HCT116 (cell line): ENCODE measurements at regions not wholly inside any gene's neighbourhood (a gene's known extent, or its start where the extent isn't known, plus 50 kb on each side); places are given as distances from the start of the nearest gene placed in this dataset.
"Not testable (repeated sequence)": the region's sequence is repeated elsewhere in the genome, so short reads cannot be mapped to it uniquely, and the experiment has no call there.

Source experiments
- ATAC-seq: fragments of 200-7000 bp; cut with Tn5 transposase; 2 replicates; pipeline ENCODE4 v1.9.1; 2020; ENCODE audit warnings: mild to moderate bottlenecking, moderate library complexity
- BruUV-seq: library from RNA; stranded (reverse); fragments of 400-500 nt; replicated peaks from 2 replicates; lab custom pipeline; 2021; lab: Mats Ljungman, UMichigan
- CTCF ChIA-PET: fragments of 300-600 bp; sonication (Branson Sonifier 250); formaldehyde crosslinking; loops from one replicate; lab custom pipeline; 2021; ENCODE audit warnings: antibody characterized with exemption; lab: Charles Lee
- POLR2A ChIA-PET: fragments of 300-600, 350-600 bp; sonication (Branson Sonifier 250); formaldehyde crosslinking; loops from one replicate; lab custom pipeline; 2021; ENCODE audit warnings: antibody characterized with exemption; lab: Charles Lee
- RAD21 ChIA-PET, 2 experiments: fragments of 300-600 bp; sonication (Branson Sonifier 250); formaldehyde crosslinking; loops; one replicate each; lab custom pipeline; 2023; ENCODE audit warnings: low total read pairs in 2 of 2; ENCODE audit not compliant: uncharacterized antibody in 2 of 2, unreplicated experiment in 2 of 2, low non-redundant PET in 1 of 2; lab: Charles Lee
- DNase-seq: peaks from one replicate; pipeline ENCODE4 v3.0.0-alpha.2; 2010; ENCODE audit warnings: low read depth, low spot score
- H2AFZ ChIP-seq: fragments of 200-600 bp; shearing (Covaris generic), sonication (generic); 2 replicates; pipeline ENCODE4 v1.6.1; 2017; ENCODE audit warnings: low read depth, mixed run types, mixed read lengths, antibody characterized with exemption, low read length; ENCODE audit not compliant: poor library complexity, severe bottlenecking
- H3K27ac ChIP-seq: 2 replicates; pipeline ENCODE4 v1.5.1; 2012; ENCODE audit warnings: low read depth, low read length
- H3K27me3 ChIP-seq: fragments of 200-600 bp; sonication (generic); 2 replicates; pipeline ENCODE4 v1.6.1; 2016; ENCODE audit warnings: mixed run types, low read length, mixed read lengths; ENCODE audit not compliant: insufficient read depth
- H3K36me3 ChIP-seq, 2 experiments: fragments of 200-500 bp in 1 of 2; fragments of 200-600 bp in 1 of 2; sonication (Bioruptor generic) in 1 of 2; sonication (generic) in 1 of 2; 2 replicates each; pipeline versions ENCODE4 v1.5.1 to v1.6.1; 2014 to 2016; ENCODE audit warnings: low read length in 2 of 2, inconsistent platforms in 1 of 2, mixed read lengths in 1 of 2, mixed run types in 1 of 2; ENCODE audit not compliant: insufficient read depth in 2 of 2, control insufficient read depth in 1 of 2
- H3K4me1 ChIP-seq, 2 experiments: fragments of 200-600 bp in 1 of 2; sonication (generic) in 1 of 2; 2 replicates each; pipeline versions ENCODE4 v1.5.1 to v1.6.1; 2012 to 2017; ENCODE audit warnings: low read length in 2 of 2, inconsistent platforms in 1 of 2, mild to moderate bottlenecking in 1 of 2, mixed read lengths in 1 of 2, mixed run types in 1 of 2, moderate library complexity in 1 of 2; ENCODE audit not compliant: insufficient read depth in 2 of 2, control insufficient read depth in 1 of 2
- H3K4me2 ChIP-seq: fragments of 200-600 bp; sonication (generic); 2 replicates; pipeline ENCODE4 v1.6.1; 2017; ENCODE audit warnings: mixed run types, low read length, mixed read lengths
- H3K4me3 ChIP-seq, 2 experiments: fragments of 200-600 bp in 1 of 2; sonication (generic) in 1 of 2; replicated peaks in 1 of 2; 2 replicates each; pipeline ENCODE4 v1.5.1; 2011 to 2016; ENCODE audit warnings: low read length in 2 of 2, control low read depth in 1 of 2, low read depth in 1 of 2, mild to moderate bottlenecking in 1 of 2, mixed read lengths in 1 of 2, mixed run types in 1 of 2
- H3K79me2 ChIP-seq: fragments of 200-600 bp; sonication (generic); 2 replicates; pipeline ENCODE4 v1.6.1; 2017; ENCODE audit warnings: mild to moderate bottlenecking, mixed run types, low read length, moderate library complexity, mixed read lengths; ENCODE audit not compliant: insufficient read depth
- H3K9ac ChIP-seq: fragments of 200-600 bp; sonication (generic); 2 replicates; pipeline ENCODE4 v1.6.1; 2016; ENCODE audit warnings: low read length, mixed read lengths
- H3K9me2 ChIP-seq: fragments of 200-600 bp; sonication (generic), shearing (Covaris generic); 2 replicates; pipeline ENCODE4 v1.6.1; 2017; ENCODE audit warnings: mixed run types, mild to moderate bottlenecking, moderate library complexity; ENCODE audit not compliant: insufficient read depth
- H3K9me3 ChIP-seq, 2 experiments: fragments of 200-500 bp in 1 of 2; fragments of 200-600 bp in 1 of 2; sonication (Bioruptor generic) in 1 of 2; sonication (generic) in 1 of 2; 2 replicates each; pipeline ENCODE4 v1.6.1; 2014 to 2017; ENCODE audit warnings: low read length in 2 of 2, mixed read lengths in 2 of 2, inconsistent platforms in 1 of 2, low read depth in 1 of 2, mild to moderate bottlenecking in 1 of 2, mixed run types in 1 of 2, moderate library complexity in 1 of 2; ENCODE audit not compliant: control insufficient read depth in 1 of 2, insufficient read depth in 1 of 2
- H4K20me1 ChIP-seq: fragments of 200-600 bp; sonication (generic), shearing (Covaris generic); 2 replicates; pipeline ENCODE4 v1.6.1; 2017; ENCODE audit warnings: mixed run types, mild to moderate bottlenecking, moderate library complexity; ENCODE audit not compliant: insufficient read depth
- CBX3 ChIP-seq: IDR thresholded peaks from 2 replicates; pipeline ENCODE4 v1.6.1; 2012; ENCODE audit warnings: low read depth
- EZH2 ChIP-seq: fragments of 200-600 bp; sonication (generic); IDR thresholded peaks from 2 replicates; pipeline ENCODE4 v1.6.1; 2017; ENCODE audit warnings: antibody characterized with exemption, mixed run types
- EZH2phosphoT487 ChIP-seq: fragments of 200-600 bp; IDR thresholded peaks from 2 replicates; pipeline ENCODE4 v1.6.1; 2018; ENCODE audit warnings: antibody characterized with exemption, borderline replicate concordance
- FOSL1 ChIP-seq: IDR thresholded peaks from 2 replicates; pipeline ENCODE4 v1.6.1; 2012; ENCODE audit warnings: low read depth
- POLR2A ChIP-seq: IDR thresholded peaks from 2 replicates; pipeline ENCODE4 v1.7.0; 2011; ENCODE audit warnings: borderline replicate concordance; ENCODE audit not compliant: insufficient read depth, insufficient read length; ENCODE audit errors: extremely low read depth
- SIN3A ChIP-seq: IDR thresholded peaks from 2 replicates; pipeline ENCODE4 v1.6.1; 2012; ENCODE audit warnings: low read depth
- SP1 ChIP-seq: IDR thresholded peaks from 2 replicates; pipeline ENCODE4 v1.6.1; 2012; ENCODE audit warnings: low read depth
- TCF7L2 ChIP-seq: IDR thresholded peaks from 2 replicates; pipeline ENCODE4 v1.7.0; 2011; ENCODE audit warnings: borderline replicate concordance, inconsistent platforms; ENCODE audit not compliant: insufficient read depth, insufficient read length; ENCODE audit errors: extremely low read depth
- YY1 ChIP-seq: IDR thresholded peaks from 2 replicates; pipeline ENCODE4 v1.6.1; 2011; ENCODE audit warnings: low read length, low read depth, moderate library complexity, mild to moderate bottlenecking; ENCODE audit not compliant: insufficient replicate concordance; ENCODE audit errors: extremely low read depth
- ZFX ChIP-seq: fragments of 450-650 bp; IDR thresholded peaks from 2 replicates; pipeline ENCODE4 v1.6.1; 2017
- ZNF274 ChIP-seq: fragments of 200-500 bp; sonication (Bioruptor generic); IDR thresholded peaks from 2 replicates; pipeline ENCODE4 v1.6.1; 2014; ENCODE audit warnings: mild to moderate bottlenecking, low read depth, low read length, inconsistent platforms
- intact Hi-C: fragments of 100-400 bp; cut with micrococcal nuclease; formaldehyde crosslinking; loops from 2 replicates; pipeline ENCODE4 v1.10.0; 2022
- TF ChIP-seq, protein P1 (sequence below), 3 experiments: fragments of 200-600 bp in 1 of 3; sonication (generic) in 1 of 3; IDR thresholded peaks in 2 of 3; conservative IDR thresholded peaks in 1 of 3; 2 replicates each; pipeline ENCODE4 v1.5.1; 2012 to 2017; ENCODE audit warnings: low read depth in 2 of 3, low read length in 2 of 3, antibody characterized with exemption in 1 of 3, borderline replicate concordance in 1 of 3, control low read depth in 1 of 3, mild to moderate bottlenecking in 1 of 3, mixed read lengths in 1 of 3, mixed run types in 1 of 3, moderate library complexity in 1 of 3; ENCODE audit not compliant: insufficient read depth in 1 of 3
- TF ChIP-seq, protein P2 (sequence below): IDR thresholded peaks from 2 replicates; pipeline ENCODE4 v1.6.1; 2012
- TF ChIP-seq, protein P3 (sequence below): IDR thresholded peaks from 2 replicates; pipeline ENCODE4 v1.6.1; 2011; ENCODE audit warnings: mild to moderate bottlenecking, low read length, moderate library complexity; ENCODE audit not compliant: insufficient replicate concordance; ENCODE audit errors: extremely low read depth

DNA sequence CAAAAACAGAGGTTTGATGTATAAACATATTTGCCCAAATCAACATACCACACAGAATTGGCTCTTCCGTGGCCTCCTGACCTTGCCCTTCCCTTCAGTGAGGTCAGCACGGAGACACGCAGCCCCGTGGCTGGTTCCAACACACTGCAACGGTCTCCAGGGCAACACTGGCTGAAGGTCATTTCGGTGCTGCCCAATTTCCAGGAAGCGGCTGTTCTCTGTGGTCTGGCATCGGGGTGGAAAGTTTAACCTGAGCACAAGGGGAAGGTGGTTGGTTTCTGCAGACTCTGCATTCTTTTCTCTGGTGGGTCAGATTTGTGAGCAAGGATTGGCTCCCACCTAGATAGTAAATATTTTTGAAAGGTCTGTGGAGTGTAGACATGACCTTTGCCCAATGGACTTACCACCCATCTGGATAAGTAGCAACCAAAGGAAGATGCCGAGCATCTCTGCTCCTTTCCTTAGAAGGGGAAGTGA lies 177.6 kb upstream of the PHACTR1 start:
- Histone ChIP-seq H3K9me2 (no peaks in the 10 kb centered on the region), H3K4me3 (no peak overlapping the region), H3K27me3 (no peaks in the 10 kb centered on the region), H4K20me1 (no peaks in the 10 kb centered on the region), H3K4me1 (no peaks in the 10 kb centered on the region), H3K4me2 (no peak overlapping the region), H3K27ac (no peak overlapping the region), H3K9me3 (no peaks in the 10 kb centered on the region), H2AFZ (no peak overlapping the region), H3K36me3 (no peaks in the 10 kb centered on the region), H3K9ac (no peak overlapping the region), H3K79me2 (no peaks in the 10 kb centered on the region)
- ChIA-PET CTCF (no interaction called here), POLR2A (no interaction called here), RAD21 (no interaction called here)
- intact Hi-C loops, result no loop called here
- DNase-seq, result no peak
- TF ChIP-seq FOSL1, result no peak
- TF ChIP-seq, protein P1, sequence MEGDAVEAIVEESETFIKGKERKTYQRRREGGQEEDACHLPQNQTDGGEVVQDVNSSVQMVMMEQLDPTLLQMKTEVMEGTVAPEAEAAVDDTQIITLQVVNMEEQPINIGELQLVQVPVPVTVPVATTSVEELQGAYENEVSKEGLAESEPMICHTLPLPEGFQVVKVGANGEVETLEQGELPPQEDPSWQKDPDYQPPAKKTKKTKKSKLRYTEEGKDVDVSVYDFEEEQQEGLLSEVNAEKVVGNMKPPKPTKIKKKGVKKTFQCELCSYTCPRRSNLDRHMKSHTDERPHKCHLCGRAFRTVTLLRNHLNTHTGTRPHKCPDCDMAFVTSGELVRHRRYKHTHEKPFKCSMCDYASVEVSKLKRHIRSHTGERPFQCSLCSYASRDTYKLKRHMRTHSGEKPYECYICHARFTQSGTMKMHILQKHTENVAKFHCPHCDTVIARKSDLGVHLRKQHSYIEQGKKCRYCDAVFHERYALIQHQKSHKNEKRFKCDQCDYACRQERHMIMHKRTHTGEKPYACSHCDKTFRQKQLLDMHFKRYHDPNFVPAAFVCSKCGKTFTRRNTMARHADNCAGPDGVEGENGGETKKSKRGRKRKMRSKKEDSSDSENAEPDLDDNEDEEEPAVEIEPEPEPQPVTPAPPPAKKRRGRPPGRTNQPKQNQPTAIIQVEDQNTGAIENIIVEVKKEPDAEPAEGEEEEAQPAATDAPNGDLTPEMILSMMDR (IDR thresholded peaks at IDR 0.05 in 2 of 3, conservative IDR thresholded peaks at IDR 0.05 in 1 of 3; ENCODE audit: borderline replicate concordance in 1 of 3, insufficient read depth in 1 of 3, low read depth in 2 of 3, low read length in 2 of 3), result no peak
- no peak for TF ChIP-seq POLR2A
- no peak for TF ChIP-seq YY1
- TF ChIP-seq EZH2, result no peak
- TF ChIP-seq TCF7L2, result no peak
- TF ChIP-seq, protein P2, sequence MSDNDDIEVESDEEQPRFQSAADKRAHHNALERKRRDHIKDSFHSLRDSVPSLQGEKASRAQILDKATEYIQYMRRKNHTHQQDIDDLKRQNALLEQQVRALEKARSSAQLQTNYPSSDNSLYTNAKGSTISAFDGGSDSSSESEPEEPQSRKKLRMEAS, result no peak
- TF ChIP-seq ZFX, result no peak
- TF ChIP-seq EZH2phosphoT487, result no peak
- no peak for TF ChIP-seq SIN3A
- no peak for TF ChIP-seq SP1
- TF ChIP-seq ZNF274, result no peak
- TF ChIP-seq CBX3, result no peak
- TF ChIP-seq, protein P3, sequence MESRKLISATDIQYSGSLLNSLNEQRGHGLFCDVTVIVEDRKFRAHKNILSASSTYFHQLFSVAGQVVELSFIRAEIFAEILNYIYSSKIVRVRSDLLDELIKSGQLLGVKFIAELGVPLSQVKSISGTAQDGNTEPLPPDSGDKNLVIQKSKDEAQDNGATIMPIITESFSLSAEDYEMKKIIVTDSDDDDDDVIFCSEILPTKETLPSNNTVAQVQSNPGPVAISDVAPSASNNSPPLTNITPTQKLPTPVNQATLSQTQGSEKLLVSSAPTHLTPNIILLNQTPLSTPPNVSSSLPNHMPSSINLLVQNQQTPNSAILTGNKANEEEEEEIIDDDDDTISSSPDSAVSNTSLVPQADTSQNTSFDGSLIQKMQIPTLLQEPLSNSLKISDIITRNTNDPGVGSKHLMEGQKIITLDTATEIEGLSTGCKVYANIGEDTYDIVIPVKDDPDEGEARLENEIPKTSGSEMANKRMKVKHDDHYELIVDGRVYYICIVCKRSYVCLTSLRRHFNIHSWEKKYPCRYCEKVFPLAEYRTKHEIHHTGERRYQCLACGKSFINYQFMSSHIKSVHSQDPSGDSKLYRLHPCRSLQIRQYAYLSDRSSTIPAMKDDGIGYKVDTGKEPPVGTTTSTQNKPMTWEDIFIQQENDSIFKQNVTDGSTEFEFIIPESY, result no peak
- BruUV-seq, result no TSS peak
- ATAC-seq, result no peak

DNA sequence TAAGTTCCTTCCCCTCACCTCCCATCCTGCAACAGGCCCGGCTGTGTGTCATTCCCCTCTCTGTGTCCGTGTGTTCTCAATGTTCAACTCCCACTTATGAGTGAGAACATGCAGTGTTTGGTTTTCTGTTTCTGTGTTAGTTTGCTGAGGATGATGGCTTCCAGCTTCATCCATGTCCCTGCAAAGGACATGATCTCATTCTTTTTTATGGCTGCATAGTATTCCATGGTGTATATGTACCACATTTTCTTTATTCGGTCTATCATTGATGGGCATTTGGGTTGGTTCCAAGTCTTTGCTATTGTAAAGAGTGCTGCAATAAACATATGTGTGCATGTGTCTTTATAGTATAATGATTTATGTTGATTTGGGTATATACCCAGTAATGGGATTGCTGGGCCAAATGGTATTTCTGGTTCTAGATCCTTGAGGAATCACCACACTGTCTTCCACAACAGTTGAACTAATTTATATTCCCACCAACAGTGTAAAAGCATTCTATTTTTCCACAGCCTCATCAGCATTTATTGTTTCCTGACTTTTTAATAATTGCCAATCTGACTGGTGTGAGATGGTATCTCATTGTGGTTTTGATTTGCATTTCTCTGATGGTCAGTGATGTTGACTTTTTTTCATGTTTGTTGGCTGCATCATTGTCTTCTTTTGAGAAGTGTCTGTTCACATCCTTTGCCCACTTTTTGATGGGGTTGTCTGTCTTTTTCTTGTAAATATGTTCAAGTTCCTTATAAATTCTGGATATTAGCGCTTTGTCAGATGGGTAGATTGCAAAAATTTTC lies 174.1 kb upstream of the PHACTR1 start:
- BruUV-seq, H3K9me2 ChIP-seq, ATAC-seq, H3K27me3 ChIP-seq, H4K20me1 ChIP-seq, POLR2A ChIA-PET, H3K4me2 ChIP-seq, H3K9me3 ChIP-seq, intact Hi-C loops, H3K4me3 ChIP-seq, CTCF ChIA-PET, H3K27ac ChIP-seq, H3K36me3 ChIP-seq, H3K9ac ChIP-seq, DNase-seq, H2AFZ ChIP-seq, RAD21 ChIA-PET, H3K79me2 ChIP-seq: not testable (repeated sequence)
- peaks cover 3 to 10% of the 10 kb centered on the region in 2 experiments; a peak in 3 of 4 replicates for H3K4me1 ChIP-seq
